Peyer's patch (tissue), 4 donors: ENCODE measurements at regions not wholly inside any gene's neighbourhood (a gene's known extent, or its start where the extent isn't known, plus 50 kb on each side); places are given as distances from the start of the nearest gene placed in this dataset.

ENCODE experiments used
- DNase-seq, 3 donors: peaks; one replicate each; pipeline ENCODE4 v3.0.0-alpha.2; 2017 to 2019
- H3K27ac ChIP-seq, 4 donors: fragments of 200-600 bp; sonication (generic); one replicate each; pipeline ENCODE4 v1.5.1; 2016 to 2019
- H3K27me3 ChIP-seq, 2 donors: fragments of 200-600 bp; sonication (generic); one replicate each; pipeline ENCODE4 v1.5.1; 2019
- H3K36me3 ChIP-seq, 3 donors: fragments of 200-600 bp; sonication (generic); one replicate each; pipeline ENCODE4 v1.5.1; 2016 to 2019
- H3K4me1 ChIP-seq, 4 donors: fragments of 200-600 bp; sonication (generic); one replicate each; pipeline ENCODE4 v1.5.1; 2016 to 2019
- H3K4me3 ChIP-seq, 4 donors: fragments of 200-600 bp; sonication (generic); 1 replicate in 3 of 4; 2 replicates in 1 of 4; pipeline ENCODE4 v1.5.1; 2016 to 2019; ENCODE audit warnings: mild to moderate bottlenecking in 1 of 4
- H3K9me3 ChIP-seq, 4 donors: fragments of 200-600 bp; sonication (generic); one replicate each; pipeline ENCODE4 v1.5.1; 2016 to 2019; ENCODE audit warnings: mild to moderate bottlenecking in 1 of 4
- CTCF ChIP-seq, 6 experiments: fragments of 450-650 bp in 4 of 6; fragments of 200-600 bp in 2 of 6; sonication (generic) in 1 of 6; IDR thresholded peaks; one replicate each; pipeline ENCODE4 v1.5.1; 2017 to 2019; ENCODE audit warnings: antibody characterized with exemption in 6 of 6, mild to moderate bottlenecking in 3 of 6, moderate library complexity in 1 of 6
- POLR2A ChIP-seq, 2 donors: fragments of 450-650 bp; IDR thresholded peaks; one replicate each; pipeline ENCODE4 v1.5.1; 2017; ENCODE audit warnings: antibody characterized with exemption in 2 of 2, mild to moderate bottlenecking in 2 of 2, moderate library complexity in 2 of 2

- TF ChIP-seq CTCF (IDR thresholded peaks at IDR 0.05) (no peak), POLR2A (IDR thresholded peaks at IDR 0.05) (no peak)
- Histone ChIP-seq H3K27ac (no peak overlapping the region), H3K36me3 (no peaks in the 10 kb centered on the region), H3K4me3 (no peak overlapping the region), H3K9me3 (peaks cover 0 to 8% (median 0%) of the 10 kb centered on the region in 4 donors), H3K27me3 (no peaks in the 10 kb centered on the region), H3K4me1 (no peaks in the 10 kb centered on the region)
- no peak for DNase-seq
These were observed 161.7 kb upstream of the NUDT12 start for GRCh38 chr5:103724271-103724670.

DNA sequence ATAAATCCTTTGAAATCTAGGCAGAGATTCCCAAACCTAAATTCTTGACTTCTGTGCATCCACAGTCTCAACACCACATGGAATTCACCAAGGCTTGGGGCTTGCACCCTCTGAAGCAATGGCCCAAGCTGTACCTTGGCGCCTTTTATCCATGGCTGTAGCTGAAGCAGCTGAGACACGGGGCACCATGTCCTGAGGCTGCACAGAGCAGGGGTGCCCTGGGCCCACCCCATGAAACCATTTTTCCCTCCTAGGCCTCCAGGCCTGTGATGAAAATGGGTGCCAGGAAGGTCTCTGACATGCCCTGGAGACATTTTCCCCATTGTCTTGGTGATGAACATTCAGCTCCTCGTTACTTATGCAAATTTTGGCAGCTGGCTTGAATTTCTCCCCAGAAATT is 158.6 kb upstream of the NUDT12 start:
- no peak overlapping the region for H3K4me3 ChIP-seq
- no peaks in the 10 kb centered on the region for H3K27me3 ChIP-seq
- DNase-seq: no peak
- H3K4me1 ChIP-seq: no peaks in the 10 kb centered on the region
- peaks cover 0 to 8% (median 0%) of the 10 kb centered on the region in 4 donors for H3K9me3 ChIP-seq
- H3K36me3 ChIP-seq: no peaks in the 10 kb centered on the region
- TF ChIP-seq CTCF (IDR thresholded peaks at IDR 0.05): no peak
- no peak for TF ChIP-seq POLR2A (IDR thresholded peaks at IDR 0.05)
- H3K27ac ChIP-seq: no peak overlapping the region

DNA sequence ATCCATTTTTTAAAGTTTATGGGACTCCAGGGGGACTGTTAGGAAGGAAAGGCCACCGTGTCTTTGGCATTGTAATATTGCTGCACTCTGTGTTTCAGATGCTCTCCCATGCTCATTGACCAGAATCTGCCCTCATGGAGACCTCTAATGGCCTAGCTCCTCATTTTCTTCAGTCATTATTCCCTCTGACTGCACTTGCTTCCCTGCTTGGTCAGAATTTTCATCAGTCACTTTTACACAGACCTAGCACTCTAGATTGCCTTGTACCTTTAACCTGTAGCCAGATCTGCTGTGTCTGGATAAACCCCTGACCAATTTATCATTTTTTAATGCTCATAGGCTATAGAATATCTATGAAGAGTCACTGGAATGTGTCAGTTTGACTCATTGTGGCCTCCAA is 155.5 kb upstream of the NUDT12 start:
- Histone ChIP-seq H3K9me3 (peaks cover 0 to 8% (median 0%) of the 10 kb centered on the region in 4 donors), H3K4me1 (no peaks in the 10 kb centered on the region), H3K36me3 (no peaks in the 10 kb centered on the region), H3K27me3 (no peaks in the 10 kb centered on the region), H3K27ac (no peak overlapping the region), H3K4me3 (no peak overlapping the region)
- TF ChIP-seq POLR2A (IDR thresholded peaks at IDR 0.05) (no peak), CTCF (IDR thresholded peaks at IDR 0.05) (no peak)
- DNase-seq: no peak

- no peak for TF ChIP-seq CTCF (IDR thresholded peaks at IDR 0.05)
- TF ChIP-seq POLR2A (IDR thresholded peaks at IDR 0.05): no peak
- DNase-seq: no peak
- Histone ChIP-seq H3K27me3 (no peaks in the 10 kb centered on the region), H3K27ac (no peak overlapping the region), H3K4me3 (no peak overlapping the region), H3K36me3 (no peaks in the 10 kb centered on the region), H3K4me1 (no peaks in the 10 kb centered on the region), H3K9me3 (no peaks in the 10 kb centered on the region)
These were observed 146.0 kb upstream of the NUDT12 start for GRCh38 chr5:103708601-103709000.

GRCh38 chr5:103706939-103707682 is 144.5 kb upstream of the NUDT12 start:
- Histone ChIP-seq H3K36me3 (no peaks in the 10 kb centered on the region), H3K27ac (no peak overlapping the region), H3K4me1 (no peaks in the 10 kb centered on the region), H3K27me3 (no peaks in the 10 kb centered on the region), H3K9me3 (no peaks in the 10 kb centered on the region), H3K4me3 (no peak overlapping the region)
- no peak for TF ChIP-seq POLR2A (IDR thresholded peaks at IDR 0.05)
- no peak for TF ChIP-seq CTCF (IDR thresholded peaks at IDR 0.05)
- DNase-seq: no peak
